ENCODE measurements at regions not wholly inside any gene's neighbourhood (a gene's known extent, or its start where the extent isn't known, plus 50 kb on each side); places are given as distances from the start of the nearest gene placed in this dataset.

DNA sequence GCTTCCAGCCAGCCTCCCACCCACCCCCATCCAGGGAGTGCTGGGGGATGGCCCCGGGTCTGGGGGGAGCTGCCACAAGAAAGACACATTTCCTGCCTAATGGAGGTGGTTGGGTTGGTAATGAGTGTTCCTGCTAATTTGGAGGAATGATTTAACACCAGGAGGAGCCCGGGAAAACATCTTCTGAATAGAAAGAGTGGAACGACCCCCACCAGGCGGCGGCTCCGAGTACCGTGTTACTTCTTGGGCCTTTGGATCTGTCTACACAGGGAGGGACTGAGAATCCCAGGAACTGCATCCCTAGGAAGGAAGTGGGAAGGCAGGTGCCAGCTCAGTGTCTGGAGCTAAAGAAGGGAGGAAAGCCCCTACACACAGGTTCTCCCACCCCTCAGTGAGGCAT is 64.6 kb downstream of the TSPAN17 start:
- DNase-seq: no peak

DNA sequence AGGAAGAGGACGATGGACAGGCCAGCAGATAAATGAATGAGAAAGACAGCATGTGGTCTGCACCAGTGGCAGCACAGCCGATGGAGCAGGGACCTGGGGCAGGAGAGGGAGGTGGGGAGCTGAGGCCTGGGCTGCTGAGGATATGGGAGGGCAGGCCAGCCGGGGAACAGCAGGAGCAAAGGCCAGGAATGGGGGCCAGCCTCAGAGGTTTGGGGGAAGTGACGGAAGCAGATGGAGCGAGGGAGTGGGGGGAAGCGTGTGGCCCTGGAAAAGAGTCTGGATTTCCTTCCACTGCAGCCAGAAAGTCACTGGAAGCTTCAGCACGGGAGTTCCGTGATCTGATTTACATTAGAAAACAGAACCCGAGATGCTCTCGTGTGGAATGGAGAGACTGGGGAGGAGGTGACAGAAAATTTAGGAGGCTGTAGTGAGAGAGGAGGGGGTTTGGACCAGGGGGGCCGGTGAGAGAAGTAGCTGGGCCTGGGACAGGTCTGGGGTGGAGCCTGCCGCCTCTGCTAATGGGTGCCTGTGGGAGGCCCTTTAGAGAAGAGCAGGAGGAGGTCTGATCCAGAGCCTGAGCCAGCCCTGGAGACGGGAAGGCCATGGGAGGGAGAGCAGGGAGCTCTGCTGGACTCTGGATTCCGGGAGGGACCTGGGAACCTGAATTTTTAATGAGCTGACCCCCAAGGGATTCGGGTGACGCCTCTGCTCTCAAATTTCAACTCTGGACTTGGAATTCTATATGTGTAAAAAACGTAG is 65.4 kb downstream of the TSPAN17 start:
- DNase-seq: no peak

DNA sequence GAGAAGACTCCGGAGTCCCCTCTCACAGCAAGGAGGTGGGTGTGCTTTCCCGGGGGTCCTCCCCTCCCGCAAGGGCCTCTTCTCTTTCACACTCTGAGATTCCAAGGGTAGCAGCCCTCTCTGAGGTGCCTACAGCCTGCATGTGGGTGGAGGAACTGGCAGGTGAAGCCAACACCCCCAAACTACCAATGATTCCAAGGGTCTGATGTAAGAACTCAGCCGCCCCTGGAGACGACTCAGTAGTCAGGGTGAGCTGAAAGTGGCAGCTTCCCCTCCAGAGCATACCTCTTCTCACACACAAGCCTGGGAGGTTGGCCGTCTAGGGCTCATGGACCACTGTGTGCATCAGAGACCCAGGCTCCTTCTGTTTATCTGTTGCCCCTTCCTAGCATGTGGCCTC is 66.1 kb downstream of the TSPAN17 start:
- no peak for DNase-seq

DNA sequence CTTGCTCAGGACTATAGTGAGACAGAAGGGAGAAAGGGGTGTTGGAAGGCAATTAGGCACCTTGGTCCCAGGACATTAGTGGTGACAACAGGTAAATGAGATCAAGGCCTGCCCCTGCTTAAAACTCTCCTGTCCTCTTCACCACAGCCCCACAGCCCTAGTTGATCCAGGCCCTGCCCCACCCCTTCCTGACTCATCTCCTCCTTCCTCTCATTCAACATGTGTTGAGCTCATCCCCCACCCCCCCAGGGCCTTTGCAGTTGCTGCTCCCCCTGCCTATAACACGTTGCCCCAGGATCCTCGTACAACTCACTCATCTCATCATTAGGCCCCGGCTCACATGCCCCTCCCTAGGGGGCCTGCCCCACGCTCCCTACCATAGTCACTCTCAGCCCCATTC is 66.8 kb downstream of the TSPAN17 start:
- DNase-seq: no peak

DNA sequence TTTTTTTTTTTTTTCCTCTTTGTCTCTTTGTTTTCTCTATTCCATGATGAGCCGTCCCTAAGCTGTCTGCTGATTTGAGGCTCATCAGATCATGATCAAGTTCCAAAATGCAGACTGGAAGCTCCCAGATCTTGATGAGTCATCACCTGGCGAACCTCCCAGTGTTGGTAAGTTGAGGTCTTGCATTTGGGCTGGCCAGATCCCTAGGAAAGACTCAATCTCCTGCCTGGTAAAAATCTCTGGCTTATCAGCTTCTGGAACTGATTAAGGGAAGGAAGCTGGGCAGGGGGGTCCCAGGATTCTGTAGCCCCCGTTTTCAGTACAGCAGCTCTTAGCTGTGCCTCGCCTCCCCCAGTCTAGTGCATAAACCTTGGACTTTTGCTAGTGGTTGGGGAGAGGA is 69.0 kb downstream of the TSPAN17 start:
- DNase-seq: peak; percentile 64 to 91

DNA sequence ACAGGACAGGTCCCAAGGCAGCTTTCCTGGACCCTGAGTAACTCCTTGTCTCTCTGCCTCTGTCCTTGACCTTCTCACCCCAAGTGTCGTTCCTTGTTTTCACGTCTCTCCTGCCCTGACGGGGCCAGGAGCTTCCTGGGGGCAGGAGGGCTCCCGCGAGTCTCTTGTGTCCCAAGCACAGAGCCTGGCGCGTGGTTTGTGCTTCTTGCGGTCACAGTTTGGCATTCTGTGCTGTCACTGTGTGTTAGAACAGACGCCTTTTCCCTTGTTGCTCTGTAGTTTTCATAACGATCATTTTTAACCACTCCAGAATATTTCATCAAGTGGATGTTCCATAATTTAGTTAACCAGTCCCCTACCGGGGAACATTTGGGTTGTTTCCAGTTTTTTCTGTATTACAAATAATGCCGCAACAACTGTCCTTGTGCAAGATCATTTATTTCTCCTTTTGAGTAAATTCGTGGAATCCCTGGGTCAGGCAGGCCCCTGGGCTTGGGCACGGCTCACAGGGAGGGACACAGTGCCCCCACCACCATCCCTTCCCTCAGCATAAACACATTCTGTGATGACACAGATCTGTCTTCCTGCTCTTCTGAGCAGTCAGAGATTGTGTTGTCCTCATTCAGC is 71.9 kb downstream of the TSPAN17 start:
- DNase-seq: no peak

DNA sequence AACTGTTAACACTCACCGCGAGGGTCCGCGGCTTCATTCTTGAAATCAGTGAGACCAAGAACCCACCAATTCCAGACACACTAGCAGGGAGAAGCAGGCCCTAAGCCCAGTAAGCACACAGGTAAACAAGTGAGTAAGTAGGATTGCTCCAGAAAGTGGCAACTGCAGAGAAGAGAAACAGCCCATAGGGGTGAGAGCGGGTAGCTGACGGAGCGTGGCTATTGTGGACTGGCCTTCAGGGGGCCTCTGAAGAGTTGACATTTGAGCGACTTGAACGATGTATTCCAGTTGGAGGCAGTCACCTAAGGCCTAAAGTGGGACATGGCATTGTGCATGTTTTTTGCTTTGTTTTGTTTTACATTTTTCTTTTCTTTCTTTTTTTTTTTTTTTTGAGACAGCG is 74.2 kb downstream of the TSPAN17 start:
- DNase-seq: no peak

DNA sequence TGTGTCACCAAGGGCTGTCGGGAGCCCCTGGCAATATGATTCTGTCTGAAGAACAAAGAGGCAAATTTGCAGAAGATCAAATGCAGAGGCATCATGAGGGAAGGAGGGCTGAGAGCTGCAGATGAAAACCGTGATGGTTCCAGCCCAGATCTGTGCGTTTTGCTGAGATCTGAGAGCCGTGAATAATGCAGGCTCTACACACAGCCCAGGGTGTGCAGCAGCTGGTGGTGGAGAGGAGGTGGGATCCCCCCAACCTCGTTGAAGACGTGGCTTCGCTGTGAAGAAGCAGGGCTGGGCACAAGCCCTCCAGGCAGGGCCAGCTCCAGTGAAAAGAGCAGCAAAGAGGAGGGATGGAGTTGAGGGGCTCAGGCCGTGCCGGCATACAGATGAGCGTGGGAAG is 75.5 kb downstream of the TSPAN17 start:
- DNase-seq: no peak

DNA sequence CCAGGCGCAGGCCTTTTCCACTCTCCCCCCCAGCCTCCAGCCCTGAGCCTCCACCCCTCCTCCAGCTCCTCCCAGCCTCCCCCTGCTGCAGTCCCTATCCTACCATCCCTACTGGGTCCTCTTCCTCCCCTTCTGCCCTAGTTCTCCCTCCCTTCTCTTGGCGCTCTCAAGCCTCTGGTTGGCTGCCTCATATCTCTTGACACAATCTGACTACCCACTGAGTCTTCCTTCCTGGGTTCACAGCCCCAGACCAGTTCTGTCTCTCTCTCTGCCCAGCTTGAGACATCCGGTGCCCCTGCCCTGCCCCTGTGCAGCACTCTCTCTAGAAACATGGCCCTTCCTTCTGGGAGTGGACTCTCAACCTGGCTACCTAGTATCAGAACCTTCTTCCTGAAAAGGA is 76.2 kb downstream of the TSPAN17 start:
- no peak for DNase-seq

DNA sequence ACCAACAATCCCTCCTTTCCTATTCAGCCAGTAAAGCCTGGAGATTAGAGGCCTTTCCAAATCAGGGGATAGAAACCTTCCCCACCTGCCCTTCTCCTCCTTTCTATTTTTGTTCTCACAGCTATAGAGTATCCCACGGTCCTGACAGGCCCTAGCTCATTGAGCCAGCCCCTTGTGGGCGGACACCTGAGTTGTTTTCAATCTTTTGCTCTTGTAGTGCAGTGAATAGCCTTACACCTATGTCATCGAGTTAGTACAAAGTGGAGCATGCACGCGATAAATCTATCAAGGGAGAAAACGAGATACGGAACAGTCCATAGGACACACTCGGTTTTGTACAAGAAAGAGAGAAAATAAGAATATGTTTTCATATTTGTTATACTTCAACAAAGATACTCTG is 77.2 kb downstream of the TSPAN17 start:
- DNase-seq: no peak

DNA sequence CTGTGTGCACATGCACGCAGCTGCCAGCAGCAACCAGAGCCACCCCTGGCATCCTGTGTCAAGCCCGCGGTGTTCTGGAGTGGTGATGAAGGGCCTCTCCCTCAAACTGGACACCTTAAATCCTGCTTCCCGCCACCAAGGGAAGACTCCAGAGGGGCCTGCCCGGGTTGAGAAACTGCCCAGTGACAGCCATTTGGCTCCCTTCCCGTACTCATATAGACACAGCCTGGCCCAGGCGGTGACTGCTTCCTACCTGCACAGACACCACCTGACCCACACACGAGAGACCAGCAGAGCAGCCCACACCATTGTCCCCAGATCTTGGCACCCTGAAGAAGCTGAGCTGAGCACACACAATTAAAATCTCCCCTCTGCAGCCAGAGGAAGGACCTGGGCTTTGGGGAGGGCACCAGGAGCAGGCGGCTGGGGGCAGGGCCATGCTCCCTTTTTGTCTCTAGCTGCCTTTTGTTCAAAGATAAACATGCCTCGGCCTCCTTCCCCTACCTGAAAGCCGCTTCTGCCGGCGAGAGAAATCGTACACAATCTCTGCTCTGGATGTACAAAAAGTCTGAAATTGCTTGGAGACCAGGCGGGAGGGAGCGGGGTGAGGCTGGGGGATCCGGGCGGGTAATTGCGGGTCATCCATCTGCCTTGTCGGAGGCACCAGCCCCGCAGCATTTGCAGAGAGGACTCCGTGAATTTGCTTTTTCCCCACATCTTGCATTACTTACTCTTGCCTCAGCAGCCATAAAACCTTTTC is 78.4 kb downstream of the TSPAN17 start:
- DNase-seq: no peak

DNA sequence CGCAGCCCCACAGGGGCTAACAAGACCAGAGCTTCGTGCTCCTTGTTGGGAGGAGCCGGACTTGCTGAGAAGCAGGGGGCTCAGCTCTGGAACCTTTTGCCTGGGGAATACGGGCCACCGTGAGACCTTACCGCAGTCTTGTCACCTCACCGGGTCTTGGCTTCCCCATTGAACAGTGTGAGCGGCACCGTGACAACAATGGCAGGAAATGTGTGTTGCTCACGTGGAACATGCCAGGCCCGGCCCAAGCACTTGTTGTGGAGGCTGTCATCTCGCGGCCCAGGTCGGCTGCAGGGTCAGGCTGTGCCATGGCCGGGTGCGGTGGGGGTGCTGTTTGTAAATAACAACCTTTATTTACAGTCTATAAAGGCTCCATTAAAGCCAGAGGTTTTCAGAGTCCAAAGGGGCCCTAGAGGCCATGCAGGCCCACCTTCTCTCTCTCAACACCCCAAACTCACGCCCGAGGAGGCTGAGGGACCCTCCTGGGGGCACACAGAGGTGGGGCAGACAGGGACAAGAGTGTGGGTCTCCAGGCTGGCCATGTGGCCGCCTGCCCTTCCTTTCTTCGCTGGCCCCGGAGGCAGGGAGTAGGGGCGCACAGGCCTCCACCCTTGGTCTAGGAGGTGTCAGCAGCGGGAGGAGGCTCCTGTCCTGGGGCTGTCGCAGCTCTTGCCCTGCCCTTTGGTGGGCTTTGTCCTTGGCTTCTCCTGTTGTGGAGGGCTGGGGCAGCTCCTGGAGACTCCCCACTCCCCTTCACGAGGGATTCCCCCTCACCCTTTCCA is 79.7 kb downstream of the TSPAN17 start:
- no peak for DNase-seq

DNA sequence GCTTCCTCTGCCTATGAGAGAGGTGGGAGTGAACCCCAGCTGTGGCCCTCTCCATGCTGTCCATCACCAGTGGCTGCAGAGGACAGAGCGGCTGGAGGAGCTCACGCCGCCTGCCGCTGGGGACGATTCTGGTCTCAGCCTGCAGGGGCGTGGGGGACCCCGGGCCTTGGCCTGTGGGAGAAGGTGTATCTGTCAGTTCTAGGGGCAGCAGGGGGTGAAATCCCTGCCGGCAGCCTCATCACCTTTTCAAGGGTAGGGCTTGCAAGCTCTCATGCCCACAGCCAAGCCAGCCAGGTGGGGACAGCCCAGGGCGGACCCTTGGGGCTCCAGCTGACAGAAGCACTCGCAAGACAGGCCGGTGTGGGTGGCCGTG is 80.2 kb downstream of the TSPAN17 start:
- DNase-seq: no peak

DNA sequence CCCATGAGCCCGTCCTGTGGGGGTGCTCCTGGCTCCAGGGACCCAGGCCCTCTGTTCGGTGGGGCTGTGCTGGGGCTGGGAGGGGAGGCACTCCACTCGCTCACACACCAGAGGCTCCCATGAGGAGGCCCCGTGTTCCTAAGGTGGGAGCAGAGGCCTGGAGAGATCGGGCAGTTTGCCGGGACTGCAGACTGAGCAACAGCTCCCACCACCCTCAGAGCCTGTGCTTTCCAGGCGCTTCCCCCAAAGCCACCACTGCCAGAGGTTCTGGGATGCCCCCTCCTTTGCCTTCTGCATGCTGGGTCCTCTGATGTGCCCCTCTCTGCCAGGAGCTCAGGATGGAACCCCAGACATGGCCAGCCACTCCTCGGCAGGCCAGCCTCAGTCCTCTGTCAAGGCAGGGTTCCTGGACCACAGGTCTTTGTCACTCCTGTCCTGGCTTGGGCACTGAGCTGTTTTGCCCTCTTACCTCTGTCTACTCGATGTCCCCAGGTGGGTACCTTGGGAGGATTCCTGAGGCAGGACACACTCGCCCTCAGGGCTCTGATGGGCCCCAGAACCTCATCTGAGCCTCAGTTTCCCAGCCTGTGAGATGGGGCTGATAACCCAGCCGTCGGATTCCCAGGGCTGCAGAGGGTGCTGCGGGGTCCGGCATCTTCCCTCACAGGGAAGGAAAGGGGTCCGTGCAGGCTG is 80.8 kb downstream of the TSPAN17 start:
- DNase-seq: no peak

DNA sequence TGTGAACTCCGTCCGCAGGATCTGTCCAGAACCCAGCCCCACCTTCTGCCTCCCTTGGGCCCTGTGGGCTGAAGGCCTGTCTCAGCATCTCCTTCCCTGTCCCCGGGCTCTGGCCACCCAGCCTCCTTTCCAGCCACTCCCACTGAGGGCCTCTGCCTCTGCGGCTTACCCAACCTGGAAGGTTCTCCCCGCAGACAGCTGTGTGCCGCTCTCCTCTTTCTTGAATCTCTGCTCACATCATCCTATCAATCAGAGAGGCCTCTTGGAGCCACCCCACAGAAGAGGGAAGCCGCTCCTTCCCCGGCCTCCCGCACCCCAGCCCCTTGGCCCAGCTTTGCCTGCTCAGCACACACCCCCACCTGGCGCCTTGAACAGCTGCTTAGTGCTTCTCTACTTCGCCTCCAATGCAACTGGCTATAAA is 81.5 kb upstream of the UNC5A start:
- DNase-seq: no peak

DNA sequence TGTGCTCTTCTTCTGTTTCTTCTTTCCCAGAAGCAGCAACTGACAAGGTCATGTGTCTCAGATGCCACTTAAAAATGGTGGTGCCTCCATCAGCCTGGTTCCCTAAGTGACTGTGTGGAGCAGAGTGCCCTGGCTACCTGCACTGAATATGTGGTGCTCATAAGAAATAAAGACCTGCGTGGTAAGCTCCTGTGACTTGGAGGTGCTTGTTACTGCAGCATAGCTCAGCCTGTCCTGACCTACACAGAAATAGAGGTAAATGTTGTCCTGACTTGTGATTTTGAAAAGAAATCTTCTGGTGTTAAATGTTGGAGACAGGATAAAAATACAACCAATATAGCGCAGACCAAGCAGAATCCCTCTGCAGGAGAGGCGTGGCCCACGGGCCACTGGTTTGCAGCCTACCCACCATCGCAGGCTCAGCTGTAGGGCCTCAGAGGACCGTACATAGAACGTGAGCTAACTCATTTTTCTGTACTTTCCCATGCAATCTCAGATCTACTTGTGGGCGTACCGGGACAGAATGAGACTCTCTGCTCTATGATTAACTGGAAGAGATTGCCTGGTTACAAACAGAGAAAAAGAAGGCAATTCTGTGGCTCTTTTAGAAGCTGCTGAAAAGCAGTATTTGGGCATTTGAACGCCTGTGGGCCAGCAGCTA is 79.4 kb upstream of the UNC5A start:
- no peak for DNase-seq

DNA sequence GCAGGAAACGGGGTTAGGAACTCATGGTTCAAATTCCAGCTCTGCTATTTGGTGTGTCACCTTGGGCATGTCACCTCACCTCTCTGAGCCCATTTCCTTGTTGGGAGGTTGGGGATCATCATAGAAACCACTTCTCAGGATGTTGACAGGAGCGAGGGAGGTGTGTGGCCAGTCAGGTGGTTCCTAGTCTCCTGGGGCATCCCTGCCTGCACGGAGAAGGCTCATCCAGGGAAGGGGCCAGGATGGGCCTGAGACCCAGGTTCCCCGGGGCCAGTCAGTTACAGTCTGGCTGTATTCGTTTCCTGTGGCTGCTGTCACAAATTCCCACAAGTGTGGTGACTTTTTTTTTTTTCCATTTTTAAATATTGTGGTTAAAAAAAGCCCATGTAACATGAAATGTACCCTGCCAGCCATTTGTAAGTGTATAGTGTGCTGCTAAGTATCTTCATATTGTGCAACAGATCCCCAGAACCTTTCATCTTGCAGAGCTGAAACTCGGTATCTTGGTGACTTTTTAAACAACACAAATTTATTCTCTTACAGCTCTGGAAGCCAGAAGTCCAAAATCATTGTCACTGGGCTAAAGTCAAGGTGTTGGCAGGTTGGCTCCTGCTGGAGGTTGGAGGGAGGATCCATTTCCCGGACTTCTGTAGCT is 78.7 kb upstream of the UNC5A start:
- no peak for DNase-seq

DNA sequence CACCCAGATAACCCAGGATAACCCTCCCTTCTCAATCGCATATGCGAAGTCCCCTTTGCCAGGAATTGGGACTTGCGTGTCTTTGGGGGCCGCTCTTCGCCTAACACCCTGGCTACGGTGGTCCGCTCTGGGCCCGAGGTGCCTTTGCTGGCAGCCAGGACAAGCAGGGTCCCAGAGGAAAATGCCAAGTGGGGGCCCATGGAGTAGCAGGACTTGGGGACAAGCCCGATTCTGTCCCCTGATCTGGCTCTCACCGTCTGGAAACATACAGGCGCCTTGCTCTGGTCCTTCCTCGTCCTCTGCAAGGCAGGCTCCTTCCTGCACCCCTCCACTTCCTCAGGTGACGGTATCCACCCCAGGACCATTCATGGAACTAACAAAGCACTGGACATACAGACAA is 78.1 kb upstream of the UNC5A start:
- no peak for DNase-seq

DNA sequence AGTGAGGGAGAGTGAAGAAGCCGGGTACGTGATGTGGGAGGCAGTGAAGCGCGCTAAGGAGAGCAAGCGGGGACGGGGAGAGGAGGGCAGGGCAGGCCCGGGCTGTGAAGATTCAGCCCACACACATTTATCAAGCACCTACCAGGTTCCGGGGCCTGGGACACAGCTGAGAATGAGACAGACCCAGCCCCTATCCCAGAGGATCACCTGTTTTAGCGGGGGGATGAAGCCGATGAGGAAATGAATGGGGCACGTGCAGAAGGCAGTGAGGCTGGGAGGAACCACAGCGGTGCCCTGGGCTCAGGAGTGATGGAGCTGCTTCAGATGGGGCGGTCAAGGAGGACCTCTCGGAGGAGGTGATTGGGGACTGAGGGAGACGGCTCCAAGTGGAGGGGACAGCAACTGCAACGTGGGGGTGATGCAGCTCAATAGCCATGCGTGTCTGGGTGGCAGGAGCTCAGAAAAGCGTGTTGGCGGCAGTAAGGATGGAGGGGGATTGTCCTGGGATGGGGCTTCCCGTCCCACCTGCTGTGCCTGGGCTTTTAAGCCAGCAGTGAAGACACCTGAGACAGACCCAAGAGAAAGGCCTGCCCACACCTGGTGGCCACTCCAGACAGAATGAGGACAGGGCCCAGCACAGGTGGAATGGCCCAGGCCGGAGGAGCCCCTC is 77.5 kb upstream of the UNC5A start:
- no peak for DNase-seq

DNA sequence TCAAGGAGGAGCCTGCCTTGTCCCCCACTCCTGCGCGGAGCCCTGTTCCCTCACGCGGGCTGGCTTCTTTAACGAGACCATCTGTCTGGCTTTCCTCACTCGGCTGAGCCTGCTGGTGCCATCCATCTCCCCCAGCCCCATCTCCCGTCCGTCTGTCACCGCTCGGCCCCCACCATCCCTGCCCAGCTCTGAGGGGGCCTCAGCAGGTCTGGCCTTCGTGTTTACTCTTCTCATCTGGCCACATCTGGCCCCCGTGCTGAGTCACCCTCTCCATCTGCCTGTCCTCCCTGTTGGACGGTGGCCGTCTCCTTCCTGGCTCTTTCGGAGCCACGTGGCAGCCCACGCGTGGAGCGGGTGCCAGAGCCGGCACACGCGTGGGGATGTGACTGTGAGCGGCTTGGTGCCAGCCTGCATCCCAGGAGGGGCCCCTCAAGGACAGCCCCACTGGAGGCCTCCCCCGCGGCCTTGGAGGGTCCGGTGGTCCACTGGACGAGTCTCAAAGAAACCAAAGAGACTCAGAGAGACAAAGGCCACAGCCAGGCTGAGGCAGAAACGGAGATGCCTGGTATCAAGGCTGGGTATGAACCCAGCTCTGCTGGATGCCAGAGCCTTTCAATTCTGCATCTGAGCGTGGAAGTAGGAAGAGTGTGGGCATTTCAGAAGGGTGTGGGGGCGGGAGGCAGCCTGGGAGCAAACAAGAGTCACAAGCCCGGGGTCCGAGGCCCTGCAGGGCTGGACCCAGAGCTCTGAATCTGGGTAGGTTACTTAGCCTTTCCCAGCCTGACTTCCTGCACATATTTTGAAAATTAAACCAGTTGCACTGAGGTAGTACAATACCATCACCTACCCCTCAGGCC is 76.7 kb upstream of the UNC5A start:
- peak; percentile 50 to 87 for DNase-seq
